Endometrium (tissue), 2 donors: ENCODE measurements at regions not wholly inside any gene's neighbourhood (a gene's known extent, or its start where the extent isn't known, plus 50 kb on each side); places are given as distances from the start of the nearest gene placed in this dataset.
"Not testable (repeated sequence)": the region's sequence is repeated elsewhere in the genome, so short reads cannot be mapped to it uniquely, and the experiment has no call there.

Experiments
- FAIRE-seq: peaks from 2 replicates; lab custom pipeline; 2012; peaks lifted over from hg19 to GRCh38; lab: Jason Lieb, UNC
- donor health status: control.
- donor health status: control.

GRCh38 chr5:53219610-53220009 lies 110.1 kb upstream of the MOCS2 start:
- no peak for FAIRE-seq

- no peak for FAIRE-seq
These were observed 124.3 kb upstream of the MOCS2 start for GRCh38 chr5:53233645-53234405.

GRCh38 chr5:53236683-53237082 lies 127.1 kb upstream of the MOCS2 start:
- FAIRE-seq: no peak

- FAIRE-seq: no peak
These were observed 128.3 kb upstream of the MOCS2 start for GRCh38 chr5:53237876-53238275.

- no peak for FAIRE-seq
These were observed 129.9 kb upstream of the MOCS2 start for GRCh38 chr5:53239301-53239990.

- FAIRE-seq: no peak
These were observed 131.1 kb upstream of the MOCS2 start for GRCh38 chr5:53240661-53241060.

- FAIRE-seq: no peak
These were observed 132.0 kb upstream of the MOCS2 start for GRCh38 chr5:53241572-53241971.

GRCh38 chr5:53243403-53243802 lies 133.8 kb upstream of the MOCS2 start:
- FAIRE-seq: no peak

GRCh38 chr5:53246042-53246836 lies 136.7 kb upstream of the MOCS2 start:
- FAIRE-seq: no peak

- FAIRE-seq: no peak
These were observed 140.1 kb upstream of the MOCS2 start for GRCh38 chr5:53249529-53250200.

- no peak for FAIRE-seq
These were observed 140.6 kb upstream of the MOCS2 start for GRCh38 chr5:53250201-53250550.

- FAIRE-seq: no peak
These were observed 143.9 kb upstream of the MOCS2 start for GRCh38 chr5:53253421-53253871.

GRCh38 chr5:53256746-53257145 lies 147.2 kb upstream of the MOCS2 start:
- no peak for FAIRE-seq

GRCh38 chr5:53257806-53258373 lies 148.3 kb upstream of the MOCS2 start:
- no peak for FAIRE-seq

GRCh38 chr5:53259176-53259575 lies 149.6 kb upstream of the MOCS2 start:
- FAIRE-seq: no peak

- no peak for FAIRE-seq
These were observed 150.9 kb upstream of the MOCS2 start for GRCh38 chr5:53260446-53260845.

GRCh38 chr5:53261245-53261644 lies 151.7 kb upstream of the MOCS2 start:
- no peak for FAIRE-seq

- no peak for FAIRE-seq
These were observed 152.9 kb upstream of the MOCS2 start for GRCh38 chr5:53262348-53262970.

GRCh38 chr5:53263151-53263550 lies 153.6 kb upstream of the MOCS2 start:
- FAIRE-seq: no peak

GRCh38 chr5:53265043-53265442 lies 155.5 kb upstream of the MOCS2 start:
- no peak for FAIRE-seq

GRCh38 chr5:53268241-53268640 lies 158.7 kb upstream of the MOCS2 start:
- not testable (repeated sequence) for FAIRE-seq

GRCh38 chr5:53275666-53276065 lies 166.1 kb upstream of the MOCS2 start:
- no peak for FAIRE-seq
